ENCODE measurements at regions not wholly inside any gene's neighbourhood (a gene's known extent, or its start where the extent isn't known, plus 50 kb on each side); places are given as distances from the start of the nearest gene placed in this dataset.

GRCh38 chr9:90333226-90333625 is 309.4 kb downstream of the DIRAS2 start:
- Histone ChIP-seq H3K4me2 (ENCODE audit: insufficient read depth, low read length, poor library complexity, severe bottlenecking) (no peak overlapping the region), H4K8ac (ENCODE audit: low read depth, low read length) (no peak overlapping the region), H3K4me1 (ENCODE audit: control insufficient read depth in 2 of 2, insufficient read depth in 1 of 2, low read depth in 1 of 2, low read length in 2 of 2) (peaks cover 0 to 2% of the 10 kb centered on the region in 2 donors), H4K91ac (ENCODE audit: low read depth, low read length, poor library complexity) (no peak overlapping the region), H3K9me3 (replicated peaks in 1 of 2; ENCODE audit: control insufficient read depth in 2 of 2, insufficient read depth in 1 of 2, low read depth in 1 of 2, low read length in 2 of 2) (no peaks in the 10 kb centered on the region), H2AFZ (ENCODE audit: low read length) (no peak overlapping the region), H3K79me1 (ENCODE audit: low read depth, low read length) (no peaks in the 10 kb centered on the region), H3K4ac (ENCODE audit: low read length) (no peak overlapping the region), H2BK5ac (ENCODE audit: low read length) (no peak overlapping the region), H2BK12ac (ENCODE audit: low read length) (no peak overlapping the region), H2BK15ac (ENCODE audit: low read length) (no peak overlapping the region), H2BK120ac (ENCODE audit: low read depth, low read length) (no peak overlapping the region), H3K4me3 (ENCODE audit: low read length in 2 of 2) (no peak overlapping the region), H3K27ac (replicated peaks; ENCODE audit: low read length) (no peak overlapping the region), H3K36me3 (replicated peaks in 1 of 2; ENCODE audit: control insufficient read depth in 2 of 2, insufficient read depth in 2 of 2, low read length in 2 of 2) (no peaks in the 10 kb centered on the region), H3K14ac (ENCODE audit: low read length) (no peak overlapping the region), H3K18ac (ENCODE audit: low read length) (no peak overlapping the region), H3K23ac (ENCODE audit: low read depth, low read length, poor library complexity) (no peak overlapping the region), H2AK5ac (ENCODE audit: low read depth, low read length) (no peak overlapping the region), H3K27me3 (ENCODE audit: control insufficient read depth in 3 of 3, insufficient read depth in 3 of 3, low read depth in 1 of 3, low read length in 3 of 3) (no peaks in the 10 kb centered on the region), H3K9ac (ENCODE audit: low read depth, low read length, poor library complexity) (no peak overlapping the region)
- no CpG with 5 or more reads among the region's 2 CpGs for WGBS, 2 donors (ENCODE audit: extremely low coverage in 2 of 2, insufficient read length in 2 of 2, insufficient replicate concordance in 1 of 2)
- no peak for DNase-seq (ENCODE audit: low spot score)

- no peak overlapping the region for H2BK12ac ChIP-seq (ENCODE audit: low read length)
- no peak overlapping the region for H3K9ac ChIP-seq (ENCODE audit: low read depth, low read length, poor library complexity)
- no peak for DNase-seq (ENCODE audit: low spot score)
- no peak overlapping the region for H2AFZ ChIP-seq (ENCODE audit: low read length)
- no peak overlapping the region for H3K4me2 ChIP-seq (ENCODE audit: insufficient read depth, low read length, poor library complexity, severe bottlenecking)
- no peaks in the 10 kb centered on the region for H3K36me3 ChIP-seq (replicated peaks in 1 of 2; ENCODE audit: control insufficient read depth in 2 of 2, insufficient read depth in 2 of 2, low read length in 2 of 2)
- H2BK5ac ChIP-seq (ENCODE audit: low read length) = no peak overlapping the region
- H3K4me1 ChIP-seq (ENCODE audit: control insufficient read depth in 2 of 2, insufficient read depth in 1 of 2, low read depth in 1 of 2, low read length in 2 of 2) = peaks cover 7 to 12% of the 10 kb centered on the region in 2 donors
- no peak overlapping the region for H4K91ac ChIP-seq (ENCODE audit: low read depth, low read length, poor library complexity)
- no peak overlapping the region for H2BK120ac ChIP-seq (ENCODE audit: low read depth, low read length)
- H3K9me3 ChIP-seq (replicated peaks in 1 of 2; ENCODE audit: control insufficient read depth in 2 of 2, insufficient read depth in 1 of 2, low read depth in 1 of 2, low read length in 2 of 2) = no peaks in the 10 kb centered on the region
- H3K4ac ChIP-seq (ENCODE audit: low read length) = no peak overlapping the region
- no peak overlapping the region for H2AK5ac ChIP-seq (ENCODE audit: low read depth, low read length)
- H4K8ac ChIP-seq (ENCODE audit: low read depth, low read length) = no peak overlapping the region
- H3K27ac ChIP-seq (replicated peaks; ENCODE audit: low read length) = no peak overlapping the region
- no peak overlapping the region for H3K18ac ChIP-seq (ENCODE audit: low read length)
- no peak overlapping the region for H3K4me3 ChIP-seq (ENCODE audit: low read length in 2 of 2)
- H3K27me3 ChIP-seq (ENCODE audit: control insufficient read depth in 3 of 3, insufficient read depth in 3 of 3, low read depth in 1 of 3, low read length in 3 of 3) = no peaks in the 10 kb centered on the region
- H2BK15ac ChIP-seq (ENCODE audit: low read length) = no peak overlapping the region
- no peaks in the 10 kb centered on the region for H3K79me1 ChIP-seq (ENCODE audit: low read depth, low read length)
- H3K23ac ChIP-seq (ENCODE audit: low read depth, low read length, poor library complexity) = no peak overlapping the region
- H3K14ac ChIP-seq (ENCODE audit: low read length) = no peak overlapping the region
Observed at GRCh38 chr9:90340421-90340820, 302.2 kb downstream of the DIRAS2 start.

- Histone ChIP-seq H3K36me3 (replicated peaks in 1 of 2; ENCODE audit: control insufficient read depth in 2 of 2, insufficient read depth in 2 of 2, low read length in 2 of 2) (no peaks in the 10 kb centered on the region), H2AK5ac (ENCODE audit: low read depth, low read length) (no peak overlapping the region), H4K91ac (ENCODE audit: low read depth, low read length, poor library complexity) (no peak overlapping the region), H3K27ac (replicated peaks; ENCODE audit: low read length) (peak overlapping the region; percentile 41), H3K4me3 (ENCODE audit: low read length in 2 of 2) (no peak overlapping the region), H2BK120ac (ENCODE audit: low read depth, low read length) (no peak overlapping the region), H2BK15ac (ENCODE audit: low read length) (no peak overlapping the region), H3K4me1 (ENCODE audit: control insufficient read depth in 2 of 2, insufficient read depth in 1 of 2, low read depth in 1 of 2, low read length in 2 of 2) (peaks cover 7 to 12% of the 10 kb centered on the region in 2 donors), H2BK5ac (ENCODE audit: low read length) (no peak overlapping the region), H3K18ac (ENCODE audit: low read length) (no peak overlapping the region), H3K79me1 (ENCODE audit: low read depth, low read length) (no peaks in the 10 kb centered on the region), H4K8ac (ENCODE audit: low read depth, low read length) (no peak overlapping the region), H3K23ac (ENCODE audit: low read depth, low read length, poor library complexity) (no peak overlapping the region), H3K4ac (ENCODE audit: low read length) (no peak overlapping the region), H2BK12ac (ENCODE audit: low read length) (no peak overlapping the region), H3K4me2 (ENCODE audit: insufficient read depth, low read length, poor library complexity, severe bottlenecking) (no peak overlapping the region), H3K27me3 (ENCODE audit: control insufficient read depth in 3 of 3, insufficient read depth in 3 of 3, low read depth in 1 of 3, low read length in 3 of 3) (no peaks in the 10 kb centered on the region), H2AFZ (ENCODE audit: low read length) (no peak overlapping the region), H3K9me3 (replicated peaks in 1 of 2; ENCODE audit: control insufficient read depth in 2 of 2, insufficient read depth in 1 of 2, low read depth in 1 of 2, low read length in 2 of 2) (no peaks in the 10 kb centered on the region), H3K9ac (ENCODE audit: low read depth, low read length, poor library complexity) (no peak overlapping the region), H3K14ac (ENCODE audit: low read length) (no peak overlapping the region)
- no peak for DNase-seq (ENCODE audit: low spot score)
- no CpG with 5 or more reads among the region's 4 CpGs for WGBS, 2 donors (ENCODE audit: extremely low coverage in 2 of 2, insufficient read length in 2 of 2, insufficient replicate concordance in 1 of 2)
Observed at GRCh38 chr9:90342607-90343006, 300.0 kb downstream of the DIRAS2 start.

- H3K18ac ChIP-seq (ENCODE audit: low read length) = no peak overlapping the region
- no peak overlapping the region for H4K91ac ChIP-seq (ENCODE audit: low read depth, low read length, poor library complexity)
- no peak overlapping the region for H3K4ac ChIP-seq (ENCODE audit: low read length)
- H2BK15ac ChIP-seq (ENCODE audit: low read length) = no peak overlapping the region
- H3K4me2 ChIP-seq (ENCODE audit: insufficient read depth, low read length, poor library complexity, severe bottlenecking) = no peak overlapping the region
- H3K9me3 ChIP-seq (replicated peaks in 1 of 2; ENCODE audit: control insufficient read depth in 2 of 2, insufficient read depth in 1 of 2, low read depth in 1 of 2, low read length in 2 of 2) = no peaks in the 10 kb centered on the region
- H3K23ac ChIP-seq (ENCODE audit: low read depth, low read length, poor library complexity) = no peak overlapping the region
- H2AK5ac ChIP-seq (ENCODE audit: low read depth, low read length) = no peak overlapping the region
- H3K79me1 ChIP-seq (ENCODE audit: low read depth, low read length) = no peaks in the 10 kb centered on the region
- H3K4me1 ChIP-seq (ENCODE audit: control insufficient read depth in 2 of 2, insufficient read depth in 1 of 2, low read depth in 1 of 2, low read length in 2 of 2) = peaks cover 7 to 12% of the 10 kb centered on the region in 2 donors
- no CpG with 5 or more reads among the region's 3 CpGs for WGBS, 2 donors (ENCODE audit: extremely low coverage in 2 of 2, insufficient read length in 2 of 2, insufficient replicate concordance in 1 of 2)
- no peaks in the 10 kb centered on the region for H3K36me3 ChIP-seq (replicated peaks in 1 of 2; ENCODE audit: control insufficient read depth in 2 of 2, insufficient read depth in 2 of 2, low read length in 2 of 2)
- H2BK12ac ChIP-seq (ENCODE audit: low read length) = no peak overlapping the region
- no peak overlapping the region for H2BK120ac ChIP-seq (ENCODE audit: low read depth, low read length)
- H3K27me3 ChIP-seq (ENCODE audit: control insufficient read depth in 3 of 3, insufficient read depth in 3 of 3, low read depth in 1 of 3, low read length in 3 of 3) = no peaks in the 10 kb centered on the region
- no peak overlapping the region for H4K8ac ChIP-seq (ENCODE audit: low read depth, low read length)
- no peak overlapping the region for H2AFZ ChIP-seq (ENCODE audit: low read length)
- peak; percentile 80 for DNase-seq (ENCODE audit: low spot score)
- H3K4me3 ChIP-seq (ENCODE audit: low read length in 2 of 2) = no peak overlapping the region
- H3K9ac ChIP-seq (ENCODE audit: low read depth, low read length, poor library complexity) = no peak overlapping the region
- no peak overlapping the region for H2BK5ac ChIP-seq (ENCODE audit: low read length)
- H3K14ac ChIP-seq (ENCODE audit: low read length) = no peak overlapping the region
- H3K27ac ChIP-seq (replicated peaks; ENCODE audit: low read length) = no peak overlapping the region
Observed at GRCh38 chr9:90343366-90343765, 299.3 kb downstream of the DIRAS2 start.

All from neuronal stem cell (in vitro differentiated cells).